ENCODE measurements at regions not wholly inside any gene's neighbourhood (a gene's known extent, or its start where the extent isn't known, plus 50 kb on each side); places are given as distances from the start of the nearest gene placed in this dataset.

DNA sequence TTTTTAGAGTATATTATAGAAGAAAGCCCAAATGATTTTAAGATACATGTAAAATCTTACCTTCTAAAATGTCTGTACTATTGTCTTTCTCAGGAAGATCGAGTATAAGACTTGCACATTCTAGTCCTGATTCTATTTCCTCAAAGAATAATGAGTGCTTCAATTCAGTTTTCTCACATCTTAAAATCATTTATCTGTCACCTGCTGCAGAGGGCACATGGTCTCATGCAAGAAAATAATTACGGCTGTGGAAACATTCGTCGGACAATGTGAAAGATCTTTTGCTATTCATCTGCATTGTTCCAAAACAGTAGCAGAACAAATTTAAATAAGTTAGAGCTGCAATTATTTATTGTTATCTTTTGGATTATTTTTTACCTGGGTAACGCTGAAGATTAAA, 1403.5 kb downstream of the PCDH9 start:
- 33% methylated on average over 5 of the region's 5 CpGs for WGBS (ENCODE audit: insufficient coverage, insufficient replicate concordance, low lambda C conversion rate, missing lambda C conversion rate)
- TF ChIP-seq TBL1XR1 (IDR thresholded peaks at IDR 0.05; ENCODE audit: low read depth, low read length) (no peak), POLR2A (IDR thresholded peaks at IDR 0.05; ENCODE audit: low read depth, low read length) (no peak), STAT1 (conservative IDR thresholded peaks at IDR 0.05) (no peak), WRNIP1 (IDR thresholded peaks at IDR 0.05; ENCODE audit: borderline replicate concordance, low read depth, low read length) (no peak), IKZF2 (IDR thresholded peaks at IDR 0.05) (no peak), CBFB (IDR thresholded peaks at IDR 0.05; ENCODE audit: low read depth) (no peak), TARDBP (IDR thresholded peaks at IDR 0.05; ENCODE audit: borderline replicate concordance) (no peak), NFXL1 (IDR thresholded peaks at IDR 0.05; ENCODE audit: borderline replicate concordance) (no peak)
- TF ChIP-seq, protein P1, sequence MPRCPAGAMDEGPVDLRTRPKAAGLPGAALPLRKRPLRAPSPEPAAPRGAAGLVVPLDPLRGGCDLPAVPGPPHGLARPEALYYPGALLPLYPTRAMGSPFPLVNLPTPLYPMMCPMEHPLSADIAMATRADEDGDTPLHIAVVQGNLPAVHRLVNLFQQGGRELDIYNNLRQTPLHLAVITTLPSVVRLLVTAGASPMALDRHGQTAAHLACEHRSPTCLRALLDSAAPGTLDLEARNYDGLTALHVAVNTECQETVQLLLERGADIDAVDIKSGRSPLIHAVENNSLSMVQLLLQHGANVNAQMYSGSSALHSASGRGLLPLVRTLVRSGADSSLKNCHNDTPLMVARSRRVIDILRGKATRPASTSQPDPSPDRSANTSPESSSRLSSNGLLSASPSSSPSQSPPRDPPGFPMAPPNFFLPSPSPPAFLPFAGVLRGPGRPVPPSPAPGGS (IDR thresholded peaks at IDR 0.05; ENCODE audit: borderline replicate concordance, insufficient read depth, low read depth, low read length, poor library complexity, severe bottlenecking) = no peak
- ChIA-PET POLR2A (no interaction called here), CTCF (no interaction called here), RAD21 (ENCODE audit: unreplicated experiment) (no interaction called here), SMC1A (ENCODE audit: uncharacterized antibody, unreplicated experiment) (interaction anchor here (1.1 kb wide), 1 partner anchor 28 kb away, joined by 3 read pairs; no protein-coding TSS in a partner anchor)
- Histone ChIP-seq H3K9ac (ENCODE audit: control insufficient read depth, insufficient read depth, low read length) (no peak overlapping the region), H3K4me2 (ENCODE audit: control insufficient read depth, insufficient read depth) (no peak overlapping the region), H3K27ac (ENCODE audit: control insufficient read depth, insufficient read depth) (no peak overlapping the region), H3K9me3 (replicated peaks; ENCODE audit: control insufficient read depth, insufficient read depth, low read length) (no peaks in the 10 kb centered on the region), H3K79me2 (ENCODE audit: control insufficient read depth, insufficient read depth, low read length) (no peaks in the 10 kb centered on the region), H3K4me3 (no peak overlapping the region), H3K4me1 (ENCODE audit: control insufficient read depth, insufficient read depth, low read length) (no peaks in the 10 kb centered on the region), H3K27me3 (replicated peaks in 1 of 2; ENCODE audit: control insufficient read depth in 2 of 2, insufficient read depth in 2 of 2, low read length in 1 of 2) (no peaks in the 10 kb centered on the region), H3K36me3 (ENCODE audit: control insufficient read depth in 2 of 2, insufficient read depth in 2 of 2, low read length in 1 of 2) (no peaks in the 10 kb centered on the region), H2AFZ (ENCODE audit: control insufficient read depth, low read depth, low read length) (no peak overlapping the region), H4K20me1 (ENCODE audit: control insufficient read depth, insufficient read depth) (no peaks in the 10 kb centered on the region)
- intact Hi-C loops (cut with micrococcal nuclease; ENCODE audit: unreplicated experiment) (no loop called here), in situ Hi-C loops (cut with MboI) (no loop called here)
- BruUV-seq (replicated peaks) = no TSS peak
- DNase-seq (ENCODE audit: low read depth, low spot score) = no peak
- ATAC-seq = no peak
- FAIRE-seq = no peak

DNA sequence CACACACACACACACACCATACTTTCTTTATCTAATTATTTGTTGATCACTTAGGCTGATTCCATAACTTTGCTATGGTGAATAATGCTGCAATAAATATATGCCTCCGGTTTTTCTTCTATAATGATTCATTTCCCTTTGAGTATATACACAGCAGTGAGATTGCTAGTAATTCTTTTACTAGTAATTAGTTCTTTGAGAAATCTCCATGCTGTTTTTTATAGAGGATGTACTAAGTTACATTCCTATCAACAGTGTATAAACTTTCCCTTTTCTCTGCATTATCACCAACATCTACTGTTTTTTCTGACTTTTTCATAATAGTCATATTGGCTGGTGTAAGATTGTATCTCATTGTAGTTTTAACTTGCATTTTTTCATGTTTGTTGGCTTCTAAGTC, 1405.1 kb downstream of the PCDH9 start:
- no peak for ATAC-seq
- H3K9ac ChIP-seq (ENCODE audit: control insufficient read depth, insufficient read depth, low read length) = no peak overlapping the region
- H3K4me3 ChIP-seq = no peak overlapping the region
- FAIRE-seq = no peak
- H3K27me3 ChIP-seq (replicated peaks in 1 of 2; ENCODE audit: control insufficient read depth in 2 of 2, insufficient read depth in 2 of 2, low read length in 1 of 2) = no peaks in the 10 kb centered on the region
- no peak overlapping the region for H3K27ac ChIP-seq (ENCODE audit: control insufficient read depth, insufficient read depth)
- no peak overlapping the region for H2AFZ ChIP-seq (ENCODE audit: control insufficient read depth, low read depth, low read length)
- CTCF ChIA-PET = no interaction called here
- no peaks in the 10 kb centered on the region for H3K36me3 ChIP-seq (ENCODE audit: control insufficient read depth in 2 of 2, insufficient read depth in 2 of 2, low read length in 1 of 2)
- H3K9me3 ChIP-seq (replicated peaks; ENCODE audit: control insufficient read depth, insufficient read depth, low read length) = no peaks in the 10 kb centered on the region
- no TSS peak for BruUV-seq (replicated peaks)
- no peaks in the 10 kb centered on the region for H4K20me1 ChIP-seq (ENCODE audit: control insufficient read depth, insufficient read depth)
- H3K79me2 ChIP-seq (ENCODE audit: control insufficient read depth, insufficient read depth, low read length) = no peaks in the 10 kb centered on the region
- SMC1A ChIA-PET (ENCODE audit: uncharacterized antibody, unreplicated experiment) = no interaction called here
- POLR2A ChIA-PET = no interaction called here
- DNase-seq (ENCODE audit: low read depth, low spot score) = no peak
- in situ Hi-C loops (cut with MboI) = no loop called here
- H3K4me1 ChIP-seq (ENCODE audit: control insufficient read depth, insufficient read depth, low read length) = no peaks in the 10 kb centered on the region
- RAD21 ChIA-PET (ENCODE audit: unreplicated experiment) = no interaction called here
- 27% methylated on average over 1 of the region's 1 CpG for WGBS (ENCODE audit: insufficient coverage, insufficient replicate concordance, low lambda C conversion rate, missing lambda C conversion rate)
- intact Hi-C loops (cut with micrococcal nuclease; ENCODE audit: unreplicated experiment) = no loop called here
- no peak overlapping the region for H3K4me2 ChIP-seq (ENCODE audit: control insufficient read depth, insufficient read depth)
- no peak for TF ChIP-seq RAD21 (IDR thresholded peaks at IDR 0.05; ENCODE audit: insufficient read depth, low read depth, low read length)
- TF ChIP-seq ZBED1 (IDR thresholded peaks at IDR 0.05; ENCODE audit: borderline replicate concordance) = no peak
- TF ChIP-seq ESRRA (IDR thresholded peaks at IDR 0.05; ENCODE audit: low read length) = no peak
- no peak for TF ChIP-seq CREB1 (IDR thresholded peaks at IDR 0.05; ENCODE audit: low read depth)
- TF ChIP-seq ZNF592 (IDR thresholded peaks at IDR 0.05) = no peak
- no peak for TF ChIP-seq KLF5 (IDR thresholded peaks at IDR 0.05; ENCODE audit: partially characterized antibody)
